Glomerular visceral epithelial cell (primary cell): ENCODE measurements at regions not wholly inside any gene's neighbourhood (a gene's known extent, or its start where the extent isn't known, plus 50 kb on each side); places are given as distances from the start of the nearest gene placed in this dataset.
"Not testable (repeated sequence)": the region's sequence is repeated elsewhere in the genome, so short reads cannot be mapped to it uniquely, and the experiment has no call there.

ENCODE experiments used
- DNase-seq: peaks from one replicate; pipeline ENCODE4 v3.0.0-alpha.2; 2016; ENCODE audit errors: extremely low spot score

- peak; percentile 81 for DNase-seq
These were observed 899.1 kb upstream of the AUTS2 start for GRCh38 chr7:68699090-68699711.

- DNase-seq = no peak
These were observed 897.9 kb upstream of the AUTS2 start for GRCh38 chr7:68700414-68700813.

- peak; percentile 78 for DNase-seq
These were observed 892.0 kb upstream of the AUTS2 start for GRCh38 chr7:68706291-68706690.

- DNase-seq = no peak
These were observed 891.1 kb upstream of the AUTS2 start for GRCh38 chr7:68707159-68707558.

GRCh38 chr7:68707958-68708357 lies 890.3 kb upstream of the AUTS2 start:
- DNase-seq = no peak

- no peak for DNase-seq
These were observed 885.2 kb upstream of the AUTS2 start for GRCh38 chr7:68712956-68713495.

GRCh38 chr7:68714135-68714534 lies 884.1 kb upstream of the AUTS2 start:
- not testable (repeated sequence) for DNase-seq

- DNase-seq = no peak
These were observed 882.4 kb upstream of the AUTS2 start for GRCh38 chr7:68715907-68716306.

- DNase-seq = no peak
These were observed 881.1 kb upstream of the AUTS2 start for GRCh38 chr7:68717176-68717575.

- no peak for DNase-seq
These were observed 880.2 kb upstream of the AUTS2 start for GRCh38 chr7:68718097-68718551.

- DNase-seq = no peak
These were observed 877.6 kb upstream of the AUTS2 start for GRCh38 chr7:68720697-68721096.

- DNase-seq = no peak
These were observed 876.2 kb upstream of the AUTS2 start for GRCh38 chr7:68722044-68722443.

- no peak for DNase-seq
These were observed 873.3 kb upstream of the AUTS2 start for GRCh38 chr7:68724965-68725364.

- DNase-seq = no peak
These were observed 872.2 kb upstream of the AUTS2 start for GRCh38 chr7:68725843-68726785.

GRCh38 chr7:68728720-68729119 lies 869.6 kb upstream of the AUTS2 start:
- DNase-seq = not testable (repeated sequence)

GRCh38 chr7:68729371-68729770 lies 868.9 kb upstream of the AUTS2 start:
- DNase-seq = no peak

- no peak for DNase-seq
These were observed 868.1 kb upstream of the AUTS2 start for GRCh38 chr7:68730194-68730593.

- DNase-seq = no peak
These were observed 867.3 kb upstream of the AUTS2 start for GRCh38 chr7:68730964-68731363.

- DNase-seq = peak; percentile 1
These were observed 864.8 kb upstream of the AUTS2 start for GRCh38 chr7:68733219-68734153.

GRCh38 chr7:68734431-68734830 lies 863.8 kb upstream of the AUTS2 start:
- DNase-seq = no peak

GRCh38 chr7:68739306-68739705 lies 859.0 kb upstream of the AUTS2 start:
- no peak for DNase-seq

- DNase-seq = no peak
These were observed 854.2 kb upstream of the AUTS2 start for GRCh38 chr7:68744036-68744435.
